Upper lobe of left lung (tissue), 4 donors: ENCODE measurements at regions not wholly inside any gene's neighbourhood (a gene's known extent, or its start where the extent isn't known, plus 50 kb on each side); places are given as distances from the start of the nearest gene placed in this dataset.

ENCODE experiments used
- EP300 ChIP-seq, 4 donors: sonication (generic); formaldehyde crosslinking; IDR thresholded peaks; one replicate each; pipeline ENCODE4 v1.5.1; 2017; ENCODE audit warnings: antibody characterized with exemption in 4 of 4, control low read depth in 2 of 4
- POLR2A ChIP-seq, 4 donors: fragments of 450-650 bp; IDR thresholded peaks; one replicate each; pipeline ENCODE4 v1.5.1; 2016 to 2017; ENCODE audit warnings: antibody characterized with exemption in 4 of 4, mild to moderate bottlenecking in 2 of 4
- TF ChIP-seq, protein P1 (sequence below), 6 experiments: fragments of 450-650 bp in 4 of 6; fragments of 200-600 bp in 2 of 6; sonication (generic) in 2 of 6; IDR thresholded peaks; one replicate each; pipeline ENCODE4 v1.5.1; 2016 to 2019; ENCODE audit warnings: antibody characterized with exemption in 6 of 6

DNA sequence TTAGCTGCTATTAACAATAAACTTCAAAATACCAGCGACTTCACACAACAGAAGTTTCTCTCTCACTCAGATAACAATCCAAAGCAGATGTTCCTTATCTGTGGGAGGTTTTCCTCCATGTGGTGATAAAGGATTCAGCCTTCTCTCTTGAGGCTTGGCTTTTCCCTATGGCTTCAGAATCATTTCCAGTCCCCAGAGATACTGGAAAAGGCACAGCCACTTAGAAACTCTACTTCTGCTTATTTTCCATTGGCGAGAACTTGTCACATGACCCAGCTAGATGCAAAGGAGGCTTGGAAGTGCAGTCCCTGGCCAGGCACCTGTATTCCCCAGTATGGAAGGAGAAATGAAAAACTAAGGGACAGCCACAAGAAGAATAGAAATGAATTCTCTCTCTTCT is 344.8 kb downstream of the MTX2 start:
- TF ChIP-seq, protein P1, sequence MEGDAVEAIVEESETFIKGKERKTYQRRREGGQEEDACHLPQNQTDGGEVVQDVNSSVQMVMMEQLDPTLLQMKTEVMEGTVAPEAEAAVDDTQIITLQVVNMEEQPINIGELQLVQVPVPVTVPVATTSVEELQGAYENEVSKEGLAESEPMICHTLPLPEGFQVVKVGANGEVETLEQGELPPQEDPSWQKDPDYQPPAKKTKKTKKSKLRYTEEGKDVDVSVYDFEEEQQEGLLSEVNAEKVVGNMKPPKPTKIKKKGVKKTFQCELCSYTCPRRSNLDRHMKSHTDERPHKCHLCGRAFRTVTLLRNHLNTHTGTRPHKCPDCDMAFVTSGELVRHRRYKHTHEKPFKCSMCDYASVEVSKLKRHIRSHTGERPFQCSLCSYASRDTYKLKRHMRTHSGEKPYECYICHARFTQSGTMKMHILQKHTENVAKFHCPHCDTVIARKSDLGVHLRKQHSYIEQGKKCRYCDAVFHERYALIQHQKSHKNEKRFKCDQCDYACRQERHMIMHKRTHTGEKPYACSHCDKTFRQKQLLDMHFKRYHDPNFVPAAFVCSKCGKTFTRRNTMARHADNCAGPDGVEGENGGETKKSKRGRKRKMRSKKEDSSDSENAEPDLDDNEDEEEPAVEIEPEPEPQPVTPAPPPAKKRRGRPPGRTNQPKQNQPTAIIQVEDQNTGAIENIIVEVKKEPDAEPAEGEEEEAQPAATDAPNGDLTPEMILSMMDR (IDR thresholded peaks at IDR 0.05), result no peak
- TF ChIP-seq EP300 (IDR thresholded peaks at IDR 0.05), result no peak
- TF ChIP-seq POLR2A (IDR thresholded peaks at IDR 0.05), result no peak
